Panc1 (cell line): ENCODE measurements at regions not wholly inside any gene's neighbourhood (a gene's known extent, or its start where the extent isn't known, plus 50 kb on each side); places are given as distances from the start of the nearest gene placed in this dataset.

Experiments used
- ATAC-seq: fragments of 200-7000 bp; cut with Tn5 transposase; 2 replicates; pipeline ENCODE4 v1.9.1; 2020; ENCODE audit warnings: mild to moderate bottlenecking, moderate library complexity
- BruUV-seq: library from RNA; stranded (reverse); fragments of 400-500 nt; replicated peaks from 2 replicates; lab custom pipeline; 2021; lab: Mats Ljungman, UMichigan
- CTCF ChIA-PET: fragments of 300-600 bp; sonication (Branson Sonifier 250); formaldehyde crosslinking; loops from one replicate; lab custom pipeline; 2022; ENCODE audit warnings: antibody characterized with exemption; lab: Charles Lee
- POLR2A ChIA-PET: fragments of 300-600 bp; sonication (Branson Sonifier 250); formaldehyde crosslinking; loops from one replicate; lab custom pipeline; 2022; ENCODE audit warnings: antibody characterized with exemption; lab: Charles Lee
- DNase-seq: peaks from one replicate; pipeline ENCODE4 v3.0.0-alpha.2; 2010; ENCODE audit warnings: low read depth, low spot score
- H3K27ac ChIP-seq: 2 replicates; pipeline ENCODE4 v1.5.1; 2011; ENCODE audit warnings: mild to moderate bottlenecking, low read length, inconsistent platforms
- H3K27me3 ChIP-seq: fragments of 200-500 bp; sonication (Bioruptor generic); 2 replicates; pipeline ENCODE4 v1.6.0; 2014; ENCODE audit warnings: low read length, inconsistent platforms; ENCODE audit not compliant: control insufficient read depth, insufficient read depth
- H3K36me3 ChIP-seq: fragments of 200-500 bp; sonication (Bioruptor generic); 2 replicates; pipeline ENCODE4 v1.5.1; 2014; ENCODE audit warnings: inconsistent platforms, mild to moderate bottlenecking, low read length, moderate library complexity; ENCODE audit not compliant: control insufficient read depth, insufficient read depth
- H3K4me1 ChIP-seq: 2 replicates; pipeline ENCODE4 v1.5.1; 2011; ENCODE audit warnings: inconsistent platforms, mild to moderate bottlenecking, low read length, moderate library complexity; ENCODE audit not compliant: control insufficient read depth, insufficient read depth
- H3K4me3 ChIP-seq, 2 experiments: 2 replicates each; pipeline ENCODE4 v1.5.1; 2011 to 2012; ENCODE audit warnings: low read depth in 2 of 2, low read length in 2 of 2, mild to moderate bottlenecking in 2 of 2, inconsistent platforms in 1 of 2, moderate library complexity in 1 of 2
- H3K9me3 ChIP-seq: fragments of 200-500 bp; sonication (Bioruptor generic); 2 replicates; pipeline ENCODE4 v1.5.1; 2014; ENCODE audit warnings: low read depth, mild to moderate bottlenecking, inconsistent platforms, low read length, moderate library complexity; ENCODE audit not compliant: control insufficient read depth, insufficient read depth
- CTCF ChIP-seq: fragments of 450-650 bp; IDR thresholded peaks from 2 replicates; pipeline ENCODE4 v1.5.1; 2017; ENCODE audit warnings: mild to moderate bottlenecking
- POLR2AphosphoS5 ChIP-seq: IDR thresholded peaks from 2 replicates; pipeline ENCODE4 v1.6.1; 2012; ENCODE audit warnings: mild to moderate bottlenecking, low read depth, low read length, moderate library complexity
- REST ChIP-seq, 2 experiments: IDR thresholded peaks; 2 replicates each; pipeline ENCODE4 v1.6.1; 2011 to 2012; ENCODE audit warnings: low read depth in 2 of 2, control low read depth in 1 of 2, low read length in 1 of 2, mild to moderate bottlenecking in 1 of 2, moderate library complexity in 1 of 2; ENCODE audit not compliant: insufficient read depth in 1 of 2
- SIN3A ChIP-seq: IDR thresholded peaks from 2 replicates; pipeline ENCODE4 v1.6.1; 2012; ENCODE audit warnings: low read depth, mild to moderate bottlenecking, low read length, moderate library complexity, borderline replicate concordance; ENCODE audit not compliant: insufficient read depth
- TCF7L2 ChIP-seq: IDR thresholded peaks from 2 replicates; pipeline ENCODE4 v1.6.1; 2011; ENCODE audit warnings: mild to moderate bottlenecking, low read depth, low read length, inconsistent platforms
- in situ Hi-C: cut with HindIII; loops from 2 replicates; pipeline ENCODE4 v1.10.0; 2016; ENCODE audit warnings: low sequenced_read_pairs, low pct_unique_long_range_greater_than_20kb
- intact Hi-C: fragments of 100-400 bp; cut with micrococcal nuclease; formaldehyde crosslinking; loops from one replicate; pipeline ENCODE4 v1.10.0; 2022; ENCODE audit not compliant: unreplicated experiment

DNA sequence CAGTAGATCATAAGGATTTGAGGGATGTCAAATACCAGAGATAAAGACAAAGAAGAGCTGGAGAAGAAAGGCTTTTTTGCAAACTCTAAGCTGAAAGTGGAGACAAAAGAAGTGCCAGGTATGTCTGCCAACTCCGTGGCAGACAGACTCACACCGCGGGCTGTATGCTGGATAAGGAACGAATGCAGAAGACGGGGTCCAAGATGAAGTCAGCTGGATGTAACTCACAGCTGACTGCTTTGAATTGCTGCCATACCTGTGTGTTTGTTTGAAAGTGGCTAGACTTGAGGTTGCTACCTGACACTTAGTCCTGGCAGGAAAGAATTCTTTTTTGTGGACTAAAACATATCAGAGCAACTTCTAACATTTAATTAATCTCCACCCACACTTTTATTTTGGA, 398.8 kb downstream of the DLEU7 start:
- CTCF ChIA-PET, result no interaction called here
- BruUV-seq, result no TSS peak
- DNase-seq (no peak), ATAC-seq (no peak)
- in situ Hi-C loops, result no loop called here
- no peak overlapping the region for H3K27ac ChIP-seq
- POLR2A ChIA-PET, result no interaction called here
- intact Hi-C loops, result no loop called here
- no peaks in the 10 kb centered on the region for H3K27me3 ChIP-seq
- H3K9me3 ChIP-seq, result no peaks in the 10 kb centered on the region
- H3K4me3 ChIP-seq, result no peak overlapping the region
- H3K36me3 ChIP-seq, result no peaks in the 10 kb centered on the region
- no peaks in the 10 kb centered on the region for H3K4me1 ChIP-seq
- TF ChIP-seq REST (IDR thresholded peaks at IDR 0.05; ENCODE audit: insufficient read depth in 1 of 2, low read depth in 2 of 2, low read length in 1 of 2), result no peak
- TF ChIP-seq TCF7L2, result no peak
- TF ChIP-seq POLR2AphosphoS5, result no peak
- TF ChIP-seq CTCF, result no peak
- no peak for TF ChIP-seq SIN3A

DNA sequence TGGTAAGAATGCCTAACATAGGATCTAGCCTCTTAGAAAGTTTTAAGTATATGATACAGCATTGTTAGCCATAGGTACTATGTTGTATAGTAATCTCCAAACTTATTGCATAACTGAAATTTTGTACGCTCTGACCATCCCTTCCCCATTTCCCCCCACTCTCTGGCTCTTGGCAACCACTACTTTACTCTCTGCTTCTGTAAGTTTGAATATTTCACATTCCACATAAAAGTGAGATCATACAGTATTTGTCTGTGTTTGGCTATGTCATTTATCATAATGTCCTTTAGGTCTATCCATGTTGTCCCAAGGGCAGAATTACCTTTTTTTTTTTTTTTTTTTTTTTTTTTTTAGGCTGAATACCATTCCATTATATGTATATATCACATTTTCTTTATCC, 396.9 kb downstream of the DLEU7 start:
- no peak for DNase-seq
- Histone ChIP-seq H3K4me1 (no peaks in the 10 kb centered on the region), H3K4me3 (no peak overlapping the region), H3K27ac (no peak overlapping the region), H3K9me3 (no peaks in the 10 kb centered on the region), H3K36me3 (no peaks in the 10 kb centered on the region), H3K27me3 (no peaks in the 10 kb centered on the region)
- no peak for ATAC-seq
- CTCF ChIA-PET, result no interaction called here
- BruUV-seq, result no TSS peak
- POLR2A ChIA-PET, result no interaction called here
- intact Hi-C loops (no loop called here), in situ Hi-C loops (no loop called here)
- TF ChIP-seq REST (IDR thresholded peaks at IDR 0.05; ENCODE audit: insufficient read depth in 1 of 2, low read depth in 2 of 2, low read length in 1 of 2), result no peak
